T-helper 17 cell (primary cell): ENCODE measurements at regions not wholly inside any gene's neighbourhood (a gene's known extent, or its start where the extent isn't known, plus 50 kb on each side); places are given as distances from the start of the nearest gene placed in this dataset.

Source experiments
- ATAC-seq: fragments of 150-1000 bp; cut with Tn5 transposase; 2 replicates; pipeline ENCODE4 v1.10.0; 2021; ENCODE audit warnings: mild to moderate bottlenecking, moderate library complexity
- DNase-seq, 3 donors: peaks; one replicate each; pipeline versions ENCODE4 v3.0.0 to v3.0.0-alpha.2; 2020 to 2021
- H3K9me3 ChIP-seq: one replicate; pipeline ENCODE4 v1.7.0; 2013; ENCODE audit warnings: low read length, mild to moderate bottlenecking; ENCODE audit not compliant: control insufficient read depth, poor library complexity, severe bottlenecking
- H3K27ac Mint-ChIP-seq: one replicate; pipeline ENCODE4 v1.8.0; 2022; ENCODE audit warnings: mild to moderate bottlenecking, moderate library complexity, mixed read lengths
- H3K27me3 Mint-ChIP-seq: one replicate; pipeline ENCODE4 v1.8.0; 2022; ENCODE audit warnings: mixed read lengths
- H3K36me3 Mint-ChIP-seq: one replicate; pipeline ENCODE4 v1.8.0; 2022; ENCODE audit warnings: low read depth, mixed read lengths
- H3K4me1 Mint-ChIP-seq: one replicate; pipeline ENCODE4 v1.8.0; 2022; ENCODE audit warnings: mild to moderate bottlenecking, mixed read lengths
- H3K4me3 Mint-ChIP-seq: one replicate; pipeline ENCODE4 v1.8.0; 2022; ENCODE audit warnings: mild to moderate bottlenecking, moderate library complexity, mixed read lengths

DNA sequence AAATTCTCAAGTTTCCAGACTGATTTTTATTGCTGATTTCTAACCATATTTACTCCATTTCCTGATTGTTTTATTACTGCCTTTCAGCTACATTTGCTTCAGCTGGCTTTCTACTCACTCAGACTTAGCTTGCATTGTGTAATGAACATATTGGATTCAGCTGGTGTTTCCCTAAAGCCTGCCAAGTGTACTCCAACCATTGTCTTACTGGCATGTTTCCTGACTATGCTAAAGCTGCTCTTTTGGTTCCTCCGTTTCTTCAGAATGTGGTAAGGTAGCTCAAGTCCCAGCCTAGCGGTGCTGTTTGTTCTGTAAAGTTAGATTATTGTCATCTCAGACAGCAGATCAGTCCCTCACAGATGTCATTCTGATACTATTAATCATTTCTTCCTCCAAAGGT is 53.1 kb upstream of the GLRA2 start:
- H3K4me3 Mint-ChIP-seq = no peak overlapping the region

DNA sequence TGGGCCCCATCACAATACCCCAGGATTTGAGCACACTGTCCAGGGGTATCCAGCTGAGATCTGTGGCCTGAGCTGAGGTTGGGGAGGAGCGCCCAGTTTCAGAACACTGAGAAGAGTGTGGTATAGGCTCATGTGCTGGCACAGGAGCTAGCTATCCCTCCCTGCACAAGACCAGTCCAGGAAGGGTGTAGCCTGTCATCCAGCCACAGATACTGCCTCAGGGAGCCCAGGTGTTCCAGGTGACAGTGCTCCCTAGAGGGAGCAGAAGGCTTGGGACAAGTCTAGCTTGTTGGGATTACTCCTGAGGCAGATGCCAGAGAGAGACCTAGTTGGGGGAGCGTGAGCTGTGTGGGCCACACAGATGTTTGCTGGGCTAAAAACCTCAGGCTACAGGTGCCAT is 79.6 kb upstream of the GLRA2 start:
- Mint-ChIP-seq H3K4me1 (no peaks in the 10 kb centered on the region), H3K36me3 (no peaks in the 10 kb centered on the region), H3K27ac (no peak overlapping the region), H3K27me3 (peaks cover 5% of the 10 kb centered on the region), H3K4me3 (no peak overlapping the region)
- H3K9me3 ChIP-seq = no peaks in the 10 kb centered on the region
- DNase-seq (no peak), ATAC-seq (no peak)

More for the DNA sequence above, 53.1 kb upstream of the GLRA2 start:
- H3K4me1 Mint-ChIP-seq = peaks cover 2% of the 10 kb centered on the region
- no peaks in the 10 kb centered on the region for H3K27me3 Mint-ChIP-seq
- DNase-seq (no peak), ATAC-seq (no peak)
- no peaks in the 10 kb centered on the region for H3K36me3 Mint-ChIP-seq
- H3K9me3 ChIP-seq = no peaks in the 10 kb centered on the region
- no peak overlapping the region for H3K27ac Mint-ChIP-seq

DNA sequence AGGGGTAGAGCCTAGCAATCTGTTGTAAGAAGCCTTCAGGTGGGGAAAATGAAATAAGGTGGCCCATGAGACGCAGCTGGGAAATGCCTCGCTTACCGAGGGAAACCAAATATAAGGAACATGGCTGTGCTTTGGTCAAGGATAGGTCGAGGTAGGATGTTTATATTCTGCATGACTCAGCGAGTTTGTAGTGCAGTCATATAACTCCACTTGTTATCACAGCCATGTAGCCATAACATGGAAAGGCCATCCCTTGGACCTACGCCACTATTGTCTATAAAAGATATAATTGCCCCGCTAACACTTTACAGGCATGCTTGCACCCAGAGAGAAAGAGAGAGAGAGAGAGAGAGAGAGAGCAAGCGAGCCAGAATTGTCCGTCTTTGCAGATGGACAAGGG is 80.9 kb upstream of the GLRA2 start:
- no peak overlapping the region for H3K27ac Mint-ChIP-seq
- ATAC-seq = no peak
- H3K27me3 Mint-ChIP-seq = peaks cover 5% of the 10 kb centered on the region

DNA sequence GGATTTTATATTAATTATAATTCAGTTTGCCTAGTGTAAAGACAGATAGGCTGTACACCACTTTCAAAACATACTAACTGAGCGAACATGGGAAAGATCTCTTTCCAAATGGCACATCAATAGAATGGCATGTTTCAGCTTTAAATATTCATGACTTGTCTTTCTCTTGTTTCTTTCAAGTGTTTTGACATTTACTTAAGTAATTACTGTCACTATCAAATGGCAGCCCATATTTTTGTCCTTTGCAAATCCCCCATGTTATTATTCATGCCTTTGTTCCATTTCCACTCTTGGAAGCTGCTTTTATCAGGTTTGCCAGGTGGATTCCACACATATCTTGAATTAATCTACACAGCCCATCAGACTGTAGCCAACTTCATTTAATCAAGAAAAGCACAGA is 89.2 kb upstream of the GLRA2 start:
- Mint-ChIP-seq H3K27ac (no peak overlapping the region), H3K4me1 (no peaks in the 10 kb centered on the region), H3K27me3 (no peaks in the 10 kb centered on the region), H3K36me3 (no peaks in the 10 kb centered on the region), H3K4me3 (no peak overlapping the region)
- no peaks in the 10 kb centered on the region for H3K9me3 ChIP-seq
- no peak for DNase-seq
- no peak for ATAC-seq

More for the DNA sequence above, 80.9 kb upstream of the GLRA2 start:
- Mint-ChIP-seq H3K36me3 (no peaks in the 10 kb centered on the region), H3K4me1 (no peaks in the 10 kb centered on the region), H3K4me3 (no peak overlapping the region)
- no peak for DNase-seq
- no peaks in the 10 kb centered on the region for H3K9me3 ChIP-seq

DNA sequence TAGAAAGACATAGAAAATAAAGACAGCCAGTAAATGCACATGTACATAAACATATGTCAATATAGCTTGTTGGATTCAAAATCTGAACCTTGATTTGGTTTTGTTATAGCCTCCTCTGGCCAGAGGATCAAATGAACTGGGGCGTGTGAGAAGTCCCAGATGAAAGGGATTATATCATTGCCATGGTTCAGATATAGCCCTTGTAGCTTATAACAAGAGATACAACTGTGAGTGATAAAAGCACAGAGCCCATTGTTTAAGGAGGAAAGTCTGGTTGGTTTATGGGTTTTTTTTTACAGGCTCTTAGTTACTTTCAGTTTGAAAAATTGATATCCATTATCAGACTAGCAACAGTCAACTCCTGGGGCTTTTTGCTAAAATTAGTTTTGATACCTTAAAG is 101.7 kb upstream of the GLRA2 start:
- Mint-ChIP-seq H3K27ac (no peak overlapping the region), H3K4me1 (no peaks in the 10 kb centered on the region), H3K27me3 (peaks cover 16% of the 10 kb centered on the region), H3K4me3 (no peak overlapping the region), H3K36me3 (no peaks in the 10 kb centered on the region)
- ATAC-seq = no peak
- H3K9me3 ChIP-seq = no peaks in the 10 kb centered on the region
- DNase-seq = no peak

DNA sequence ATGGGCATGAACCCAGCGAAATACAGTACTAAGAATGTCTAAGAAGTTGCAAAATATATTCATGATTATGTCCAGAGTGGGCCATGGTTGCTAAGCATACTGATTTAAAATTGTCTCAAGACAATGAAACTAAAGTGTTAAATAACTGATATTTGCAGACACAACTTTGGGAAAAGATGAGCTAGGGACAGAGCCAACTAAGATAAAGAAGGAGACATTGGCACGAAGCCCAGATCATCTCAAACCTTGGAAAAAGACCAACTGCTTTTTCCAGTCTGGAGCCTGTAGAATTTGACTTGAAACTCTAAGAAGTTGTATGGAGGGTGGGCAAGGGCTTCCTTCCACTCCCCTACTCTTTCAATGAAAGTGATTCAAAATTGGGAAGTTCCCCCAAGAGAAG is 108.5 kb upstream of the GLRA2 start:
- ATAC-seq = no peak
- no peaks in the 10 kb centered on the region for H3K9me3 ChIP-seq
- no peaks in the 10 kb centered on the region for H3K4me1 Mint-ChIP-seq
- no peak overlapping the region for H3K27ac Mint-ChIP-seq
- no peak overlapping the region for H3K4me3 Mint-ChIP-seq
- no peaks in the 10 kb centered on the region for H3K36me3 Mint-ChIP-seq
- H3K27me3 Mint-ChIP-seq = no peaks in the 10 kb centered on the region
- no peak for DNase-seq

DNA sequence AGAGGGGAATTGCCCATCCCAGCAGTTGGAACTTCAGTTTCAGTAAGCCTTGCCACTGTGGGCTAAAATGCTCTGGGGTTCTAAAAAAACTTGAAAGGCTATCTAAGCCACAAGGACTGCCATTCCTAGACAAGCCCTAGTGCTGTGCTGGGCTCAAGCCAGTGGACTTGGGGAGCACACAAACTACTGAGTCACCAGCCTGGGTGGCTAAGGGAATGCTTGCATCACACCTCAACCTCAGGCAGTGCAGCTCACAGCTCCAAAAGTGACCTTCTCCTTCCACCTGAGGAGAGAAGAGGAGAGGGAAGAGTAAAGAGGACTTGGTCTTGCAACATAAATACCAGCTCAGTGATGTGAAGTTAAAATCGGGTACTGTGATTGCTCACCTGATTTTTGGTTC is 116.7 kb upstream of the GLRA2 start:
- no peaks in the 10 kb centered on the region for H3K4me1 Mint-ChIP-seq
- no peaks in the 10 kb centered on the region for H3K27me3 Mint-ChIP-seq
- no peak for ATAC-seq

DNA sequence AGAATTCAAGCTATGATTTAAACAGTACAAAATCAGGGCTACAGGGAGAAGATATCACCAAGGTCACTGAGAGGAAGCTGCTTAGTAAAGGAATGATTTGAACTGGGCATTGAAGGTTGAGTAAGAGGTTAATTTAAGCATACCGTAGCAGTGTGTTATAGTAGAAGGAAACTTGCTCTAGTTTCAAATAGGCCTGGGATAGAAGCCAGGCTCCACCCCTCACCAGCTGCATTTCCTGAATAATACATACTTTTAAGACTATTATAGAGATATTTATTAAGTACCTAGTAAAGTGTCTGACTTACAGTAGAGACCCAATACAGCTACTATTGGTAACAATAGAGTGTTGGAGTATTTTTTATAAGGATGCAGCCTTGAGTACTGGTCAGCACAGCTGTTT is 118.0 kb upstream of the GLRA2 start:
- no peak overlapping the region for H3K4me3 Mint-ChIP-seq
- H3K9me3 ChIP-seq = no peaks in the 10 kb centered on the region
- no peaks in the 10 kb centered on the region for H3K4me1 Mint-ChIP-seq
- no peak overlapping the region for H3K27ac Mint-ChIP-seq
- H3K27me3 Mint-ChIP-seq = no peaks in the 10 kb centered on the region
- no peak for DNase-seq
- no peaks in the 10 kb centered on the region for H3K36me3 Mint-ChIP-seq
- no peak for ATAC-seq

More for the DNA sequence above, 116.7 kb upstream of the GLRA2 start:
- Mint-ChIP-seq H3K27ac (no peak overlapping the region), H3K36me3 (no peaks in the 10 kb centered on the region), H3K4me3 (no peak overlapping the region)
- H3K9me3 ChIP-seq = no peaks in the 10 kb centered on the region
- no peak for DNase-seq

DNA sequence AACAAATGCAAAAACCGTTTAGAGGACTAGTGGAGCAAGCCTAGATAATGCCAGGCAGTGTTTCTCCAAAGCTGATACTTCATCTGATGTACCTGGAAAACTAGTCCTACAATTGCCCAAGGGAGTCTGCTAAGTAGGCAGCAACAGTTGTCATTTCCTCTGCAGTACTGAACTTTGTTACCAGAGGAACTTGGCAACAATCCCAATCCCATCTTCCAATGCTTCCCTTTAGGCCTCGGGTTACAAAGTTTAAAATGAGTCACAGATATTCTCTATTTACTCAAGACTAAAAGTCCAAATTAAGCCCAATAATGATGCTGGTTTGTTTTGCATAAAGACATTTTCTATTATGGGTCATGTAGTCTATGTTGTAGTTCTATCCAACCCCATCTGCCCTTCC is 120.0 kb upstream of the GLRA2 start:
- Mint-ChIP-seq H3K4me1 (no peaks in the 10 kb centered on the region), H3K27ac (no peak overlapping the region), H3K4me3 (no peak overlapping the region), H3K27me3 (no peaks in the 10 kb centered on the region), H3K36me3 (no peaks in the 10 kb centered on the region)
- no peaks in the 10 kb centered on the region for H3K9me3 ChIP-seq
- no peak for ATAC-seq
- DNase-seq = no peak

DNA sequence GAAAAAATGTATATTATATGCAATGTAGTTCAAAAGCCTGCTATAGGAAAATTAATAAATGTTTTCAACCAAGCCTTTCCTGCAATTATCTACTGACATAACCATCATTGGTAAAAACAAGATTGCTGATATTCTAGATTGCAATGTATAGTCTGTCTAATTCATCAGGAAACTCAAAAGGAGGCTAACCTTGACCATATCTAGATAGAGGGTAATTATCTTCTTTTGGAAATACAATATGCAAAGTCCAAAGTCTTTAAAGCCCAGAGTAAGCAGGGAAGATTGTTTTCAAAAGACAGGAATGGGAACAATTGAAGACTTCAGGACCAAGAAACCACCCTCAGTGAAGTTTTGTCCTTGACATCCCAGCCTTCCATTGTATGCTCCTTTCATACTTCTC is 123.1 kb upstream of the GLRA2 start:
- Mint-ChIP-seq H3K36me3 (no peaks in the 10 kb centered on the region), H3K4me1 (no peaks in the 10 kb centered on the region), H3K27ac (no peak overlapping the region), H3K4me3 (no peak overlapping the region), H3K27me3 (no peaks in the 10 kb centered on the region)
- H3K9me3 ChIP-seq = no peaks in the 10 kb centered on the region
- no peak for ATAC-seq
- no peak for DNase-seq

DNA sequence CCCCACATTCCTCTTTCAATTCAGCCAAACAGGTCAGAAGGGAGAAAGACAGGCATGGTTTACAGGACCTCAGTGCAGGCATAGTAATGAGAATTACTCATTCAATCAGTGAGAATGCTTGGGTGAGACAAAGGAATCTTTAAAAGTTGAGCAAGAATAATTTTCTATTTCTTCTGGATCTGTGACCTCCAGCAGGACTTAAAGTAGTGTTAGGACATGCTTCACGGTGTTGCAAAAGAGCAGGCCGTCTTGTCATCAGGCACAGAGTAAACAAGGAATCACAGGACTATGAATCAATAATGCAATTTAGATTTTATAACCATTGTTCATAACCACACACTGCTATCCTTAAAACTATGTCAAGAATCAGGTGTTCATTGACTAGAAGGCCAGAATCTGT is 130.6 kb upstream of the GLRA2 start:
- no peaks in the 10 kb centered on the region for H3K9me3 ChIP-seq
- H3K4me3 Mint-ChIP-seq = no peak overlapping the region
- H3K27me3 Mint-ChIP-seq = no peaks in the 10 kb centered on the region
- no peaks in the 10 kb centered on the region for H3K4me1 Mint-ChIP-seq
- DNase-seq (no peak), ATAC-seq (no peak)
- no peaks in the 10 kb centered on the region for H3K36me3 Mint-ChIP-seq
- no peak overlapping the region for H3K27ac Mint-ChIP-seq

DNA sequence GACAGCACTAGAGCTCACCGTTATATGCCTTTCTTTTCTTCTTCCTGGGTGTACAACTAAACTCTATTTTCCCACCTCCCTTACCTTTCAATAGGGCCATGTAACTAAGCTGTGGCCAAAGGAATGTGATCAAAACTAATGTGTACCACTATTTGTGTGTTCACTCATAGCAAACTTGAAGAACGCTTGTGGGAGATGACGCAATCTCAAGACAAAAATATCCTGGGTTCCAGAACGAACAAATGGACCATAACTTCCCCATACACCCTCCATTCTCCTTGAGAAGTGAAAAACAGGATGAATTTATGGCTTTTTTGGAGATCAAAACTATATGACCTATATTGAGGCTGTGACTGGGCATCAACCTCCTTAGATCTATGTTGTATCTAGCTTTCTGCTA is 139.7 kb upstream of the GLRA2 start:
- H3K4me1 Mint-ChIP-seq = peaks cover 2% of the 10 kb centered on the region
- H3K36me3 Mint-ChIP-seq = no peaks in the 10 kb centered on the region
- H3K9me3 ChIP-seq = no peaks in the 10 kb centered on the region
- no peak for DNase-seq
- no peak overlapping the region for H3K4me3 Mint-ChIP-seq
- no peaks in the 10 kb centered on the region for H3K27me3 Mint-ChIP-seq
- H3K27ac Mint-ChIP-seq = no peak overlapping the region
- ATAC-seq = no peak

DNA sequence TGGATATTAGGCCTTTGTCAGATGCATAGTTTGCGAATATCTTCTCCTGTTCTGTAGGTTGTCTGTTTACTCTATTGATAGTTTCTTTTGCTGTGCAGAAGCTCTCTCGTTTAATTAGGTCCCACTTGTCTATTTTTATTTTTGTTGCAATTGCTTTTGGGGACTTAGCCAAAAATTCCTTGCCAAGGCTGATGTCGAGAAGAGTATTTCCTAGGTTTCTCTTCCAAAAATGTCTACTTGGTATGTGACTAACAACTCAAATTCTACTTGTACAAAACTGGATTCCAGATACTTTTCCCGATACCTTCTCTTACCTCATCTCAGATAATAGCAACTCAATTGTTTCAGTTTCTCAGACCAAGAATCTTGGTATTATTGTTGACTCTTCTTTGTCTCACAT is 142.4 kb upstream of the GLRA2 start:
- Mint-ChIP-seq H3K4me1 (peaks cover 2% of the 10 kb centered on the region), H3K27ac (no peak overlapping the region), H3K27me3 (no peaks in the 10 kb centered on the region), H3K36me3 (no peaks in the 10 kb centered on the region), H3K4me3 (no peak overlapping the region)
- DNase-seq (no peak), ATAC-seq (no peak)
- H3K9me3 ChIP-seq = no peaks in the 10 kb centered on the region

DNA sequence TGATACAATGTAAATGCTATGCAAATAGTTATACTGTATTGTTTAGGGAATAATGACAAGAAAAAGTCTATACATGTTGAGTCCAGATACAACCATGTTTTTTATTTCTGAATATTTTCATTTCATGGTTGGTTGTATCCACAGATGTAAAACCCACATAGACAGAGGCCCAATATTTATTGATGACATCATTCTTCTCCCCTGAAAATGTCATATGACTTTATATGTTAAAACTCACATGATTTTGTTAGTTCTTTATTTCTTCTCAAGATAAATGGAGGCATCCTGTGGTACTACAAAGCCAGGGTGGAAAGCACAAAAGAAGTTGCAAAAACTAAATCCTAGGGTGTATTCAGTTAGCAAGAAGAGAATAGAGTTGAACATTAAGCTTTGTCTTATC is 149.3 kb upstream of the GLRA2 start:
- Mint-ChIP-seq H3K4me1 (no peaks in the 10 kb centered on the region), H3K27ac (no peak overlapping the region), H3K27me3 (no peaks in the 10 kb centered on the region), H3K36me3 (no peaks in the 10 kb centered on the region), H3K4me3 (no peak overlapping the region)
- H3K9me3 ChIP-seq = no peaks in the 10 kb centered on the region
- DNase-seq (no peak), ATAC-seq (no peak)

DNA sequence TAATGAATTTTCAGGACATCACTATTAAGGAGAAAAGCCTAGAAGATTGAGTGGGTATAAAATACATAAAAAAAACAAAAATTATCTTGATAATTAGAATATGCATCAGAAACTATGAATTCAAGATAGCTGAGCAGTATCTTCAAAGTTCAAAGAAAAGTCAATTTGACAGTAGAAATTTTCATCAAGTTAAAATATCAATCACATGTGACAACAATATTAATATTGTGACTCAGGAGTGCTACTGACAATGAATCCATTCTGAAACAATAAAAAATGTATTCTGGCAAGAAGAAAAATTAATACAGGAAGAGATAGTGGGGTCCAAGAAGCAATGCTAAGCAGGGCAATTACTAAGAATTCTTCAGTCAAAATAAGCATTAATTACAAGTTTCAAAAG is 151.9 kb upstream of the GLRA2 start:
- H3K4me3 Mint-ChIP-seq = no peak overlapping the region
- H3K27me3 Mint-ChIP-seq = no peaks in the 10 kb centered on the region
- no peak overlapping the region for H3K27ac Mint-ChIP-seq
- DNase-seq = no peak
- no peaks in the 10 kb centered on the region for H3K4me1 Mint-ChIP-seq
- H3K36me3 Mint-ChIP-seq = no peaks in the 10 kb centered on the region
- no peaks in the 10 kb centered on the region for H3K9me3 ChIP-seq
- no peak for ATAC-seq
